PFSK-1 (cell line): ENCODE measurements at regions not wholly inside any gene's neighbourhood (a gene's known extent, or its start where the extent isn't known, plus 50 kb on each side); places are given as distances from the start of the nearest gene placed in this dataset.

Source experiments
- REST ChIP-seq, 2 experiments: IDR thresholded peaks; 2 replicates each; pipeline versions ENCODE4 v1.6.1 to v1.8.0; 2011 to 2012; ENCODE audit warnings: low read depth in 2 of 2, low read length in 2 of 2, control low read depth in 1 of 2, inconsistent platforms in 1 of 2, mild to moderate bottlenecking in 1 of 2, moderate library complexity in 1 of 2; ENCODE audit not compliant: insufficient read depth in 1 of 2
- TAF1 ChIP-seq: IDR thresholded peaks from 2 replicates; pipeline ENCODE4 v1.6.1; 2012; ENCODE audit warnings: low read length, control low read depth, borderline replicate concordance; ENCODE audit not compliant: insufficient read depth

- TF ChIP-seq TAF1 = no peak
- TF ChIP-seq REST (IDR thresholded peaks at IDR 0.05; ENCODE audit: insufficient read depth in 1 of 2, low read depth in 2 of 2, low read length in 2 of 2) = no peak
These were observed 391.1 kb downstream of the PMP22 start for GRCh38 chr17:14873996-14874395.
